CD4-positive, alpha-beta T cell (primary cell): ENCODE measurements at regions not wholly inside any gene's neighbourhood (a gene's known extent, or its start where the extent isn't known, plus 50 kb on each side); places are given as distances from the start of the nearest gene placed in this dataset.
"Not testable (repeated sequence)": the region's sequence is repeated elsewhere in the genome, so short reads cannot be mapped to it uniquely, and the experiment has no call there.

Experiments
- ATAC-seq: fragments of 200-7000 bp; cut with Tn5 transposase; one replicate; pipeline ENCODE4 v1.10.0; 2022; ENCODE audit warnings: mild to moderate bottlenecking; ENCODE audit not compliant: poor library complexity
- CTCF ChIA-PET: fragments of 350-600 bp; sonication (Branson Sonifier 250); formaldehyde crosslinking; loops from one replicate; lab custom pipeline; 2021; ENCODE audit warnings: antibody characterized with exemption, inconsistent platforms; lab: Charles Lee
- POLR2A ChIA-PET: fragments of 350-600 bp; sonication (Branson Sonifier 250); formaldehyde crosslinking; loops from one replicate; lab custom pipeline; 2021; ENCODE audit warnings: antibody characterized with exemption, inconsistent platforms; lab: Charles Lee
- DNase-seq, 14 experiments: peaks; one replicate each; pipeline ENCODE4 v3.0.0-alpha.2; 2013 to 2020; ENCODE audit warnings: mixed read lengths in 2 of 14
- H3K27ac ChIP-seq, 2 donors: one replicate each; pipeline versions ENCODE4 v1.5.1 to v1.7.0; 2013; ENCODE audit warnings: low read length in 2 of 2, low read depth in 1 of 2, mild to moderate bottlenecking in 1 of 2
- H3K27me3 ChIP-seq, 2 experiments: 1 replicate in 1 of 2; 2 replicates in 1 of 2; pipeline versions ENCODE4 v1.6.1 to v1.7.0; 2013; ENCODE audit warnings: low read length in 2 of 2, control low read depth in 1 of 2, mild to moderate bottlenecking in 1 of 2, moderate library complexity in 1 of 2; ENCODE audit not compliant: insufficient read depth in 2 of 2, control insufficient read depth in 1 of 2
- H3K36me3 ChIP-seq: one replicate; pipeline ENCODE4 v1.6.1; 2013; ENCODE audit warnings: low read length, control low read depth; ENCODE audit not compliant: insufficient read depth
- H3K4me1 ChIP-seq: one replicate; pipeline ENCODE4 v1.6.1; 2013; ENCODE audit warnings: low read length, control low read depth; ENCODE audit not compliant: insufficient read depth
- H3K4me3 ChIP-seq: one replicate; pipeline ENCODE4 v1.5.1; 2013; ENCODE audit warnings: mild to moderate bottlenecking, low read length, moderate library complexity
- H3K9me3 ChIP-seq, 2 experiments: 1 replicate in 1 of 2; 2 replicates in 1 of 2; pipeline versions ENCODE4 v1.6.1 to v1.7.0; 2013; ENCODE audit warnings: low read length in 2 of 2, mild to moderate bottlenecking in 2 of 2, control low read depth in 1 of 2, moderate library complexity in 1 of 2; ENCODE audit not compliant: control insufficient read depth in 1 of 2, insufficient read depth in 1 of 2
- H3K27ac Mint-ChIP-seq: one replicate; pipeline ENCODE4 v1.8.0; 2020; ENCODE audit warnings: mixed read lengths
- H3K27me3 Mint-ChIP-seq: one replicate; pipeline ENCODE4 v1.8.0; 2021; ENCODE audit warnings: mixed read lengths
- H3K36me3 Mint-ChIP-seq: one replicate; pipeline ENCODE4 v1.8.0; 2021; ENCODE audit warnings: low read depth, mixed read lengths
- H3K4me1 Mint-ChIP-seq: one replicate; pipeline ENCODE4 v1.8.0; 2021; ENCODE audit warnings: low read depth, mixed read lengths
- H3K4me3 Mint-ChIP-seq: one replicate; pipeline ENCODE4 v1.8.0; 2020; ENCODE audit warnings: mild to moderate bottlenecking, mixed read lengths
- H3K9me3 Mint-ChIP-seq: one replicate; pipeline ENCODE4 v1.8.0; 2020; ENCODE audit warnings: mixed read lengths
- CTCF ChIP-seq: fragments of 200-600 bp; IDR thresholded peaks from one replicate; pipeline ENCODE4 v1.8.0; 2022; ENCODE audit warnings: antibody characterized with exemption, mild to moderate bottlenecking
- intact Hi-C, 2 experiments: fragments of 100-400 bp; cut with DNase I in 1 of 2; cut with micrococcal nuclease in 1 of 2; formaldehyde crosslinking; loops; one replicate each; pipeline versions ENCODE4 v1.15.1 to v1.9.0; 2023 to 2025; cut with DNase I, micrococcal nuclease

GRCh38 chr1:121522061-121522759 lies 337.4 kb downstream of the SRGAP2C start:
- H3K27ac ChIP-seq = no peak overlapping the region
- H3K9me3 ChIP-seq = no peaks in the 10 kb centered on the region
- ATAC-seq (no peak), DNase-seq (no peak)
- H3K36me3 ChIP-seq = no peaks in the 10 kb centered on the region
- Mint-ChIP-seq H3K4me1 (peaks cover 56% of the 10 kb centered on the region), H3K36me3 (peaks cover 5% of the 10 kb centered on the region), H3K27me3 (no peaks in the 10 kb centered on the region), H3K9me3 (no peaks in the 10 kb centered on the region), H3K27ac (peak overlapping the region; percentile 44), H3K4me3 (peak overlapping the region; percentile 54)
- intact Hi-C loops = no loop called here
- POLR2A ChIA-PET = no interaction called here
- H3K4me1 ChIP-seq = peaks cover 20% of the 10 kb centered on the region
- CTCF ChIA-PET = no interaction called here
- H3K27me3 ChIP-seq = no peaks in the 10 kb centered on the region
- no peak overlapping the region for H3K4me3 ChIP-seq
- TF ChIP-seq CTCF = no peak

- H3K4me3 ChIP-seq, H3K9me3 Mint-ChIP-seq, H3K27me3 Mint-ChIP-seq, intact Hi-C loops, CTCF ChIA-PET, H3K27me3 ChIP-seq, H3K27ac ChIP-seq, H3K27ac Mint-ChIP-seq, ATAC-seq, H3K36me3 ChIP-seq, POLR2A ChIA-PET, H3K36me3 Mint-ChIP-seq, H3K9me3 ChIP-seq, DNase-seq: not testable (repeated sequence)
- peaks cover 14% of the 10 kb centered on the region for H3K4me1 ChIP-seq
- H3K4me1 Mint-ChIP-seq = peaks cover 47% of the 10 kb centered on the region
- peak overlapping the region; percentile 9 for H3K4me3 Mint-ChIP-seq
Measured at GRCh38 chr1:121523112-121523511, 338.3 kb downstream of the SRGAP2C start.

- Mint-ChIP-seq H3K27me3 (no peaks in the 10 kb centered on the region), H3K27ac (no peak overlapping the region), H3K9me3 (no peaks in the 10 kb centered on the region), H3K4me1 (peaks cover 48% of the 10 kb centered on the region), H3K4me3 (no peak overlapping the region), H3K36me3 (no peaks in the 10 kb centered on the region)
- DNase-seq (no peak), ATAC-seq (no peak)
- intact Hi-C loops = no loop called here
- H3K36me3 ChIP-seq = no peaks in the 10 kb centered on the region
- no peaks in the 10 kb centered on the region for H3K27me3 ChIP-seq
- H3K9me3 ChIP-seq = no peaks in the 10 kb centered on the region
- no peak overlapping the region for H3K4me3 ChIP-seq
- CTCF ChIA-PET = interaction anchor here (1.2 kb wide), 1 partner anchor 16 kb away, joined by 3 read pairs; no protein-coding TSS in a partner anchor
- H3K4me1 ChIP-seq = peaks cover 6% of the 10 kb centered on the region
- POLR2A ChIA-PET = no interaction called here
- H3K27ac ChIP-seq = no peak overlapping the region
- no peak for TF ChIP-seq CTCF
Measured at GRCh38 chr1:121525355-121525754, 340.6 kb downstream of the SRGAP2C start.

- H3K27me3 Mint-ChIP-seq, H3K4me3 Mint-ChIP-seq, H3K27me3 ChIP-seq, H3K27ac Mint-ChIP-seq, intact Hi-C loops, DNase-seq, H3K27ac ChIP-seq, H3K36me3 Mint-ChIP-seq, H3K36me3 ChIP-seq, H3K9me3 Mint-ChIP-seq, H3K9me3 ChIP-seq, H3K4me3 ChIP-seq, H3K4me1 ChIP-seq, ATAC-seq: not testable (repeated sequence)
- ChIA-PET POLR2A (interaction anchor here (1.5 to 2.3 kb wide), 2 partner anchors 10 to 13 kb away, joined by 6 to 24 read pairs; no protein-coding TSS in a partner anchor), CTCF (interaction anchor here (1.3 kb wide), 1 partner anchor 10 kb away, joined by 4 read pairs; no protein-coding TSS in a partner anchor)
- peaks cover 32% of the 10 kb centered on the region for H3K4me1 Mint-ChIP-seq
Measured at GRCh38 chr1:121528958-121529357, 344.2 kb downstream of the SRGAP2C start.

GRCh38 chr1:121530026-121530425 lies 345.3 kb downstream of the SRGAP2C start:
- H3K36me3 Mint-ChIP-seq, H3K9me3 Mint-ChIP-seq, intact Hi-C loops, H3K27me3 ChIP-seq, H3K4me1 ChIP-seq, DNase-seq, H3K27me3 Mint-ChIP-seq, H3K36me3 ChIP-seq, H3K27ac ChIP-seq, H3K4me3 ChIP-seq, H3K9me3 ChIP-seq, ATAC-seq, H3K27ac Mint-ChIP-seq, H3K4me3 Mint-ChIP-seq: not testable (repeated sequence)
- ChIA-PET POLR2A (interaction anchor here (1.5 to 2.3 kb wide), 2 partner anchors 11 to 14 kb away, joined by 6 to 24 read pairs; no protein-coding TSS in a partner anchor), CTCF (interaction anchor here (1.3 kb wide), 1 partner anchor 11 kb away, joined by 4 read pairs; no protein-coding TSS in a partner anchor)
- peaks cover 23% of the 10 kb centered on the region for H3K4me1 Mint-ChIP-seq

GRCh38 chr1:121531747-121532146 lies 347.0 kb downstream of the SRGAP2C start:
- H3K27me3 ChIP-seq, H3K27ac Mint-ChIP-seq, H3K9me3 Mint-ChIP-seq, H3K36me3 Mint-ChIP-seq, H3K36me3 ChIP-seq, H3K4me3 Mint-ChIP-seq, H3K27ac ChIP-seq, POLR2A ChIA-PET, H3K4me1 ChIP-seq, H3K9me3 ChIP-seq, H3K27me3 Mint-ChIP-seq, intact Hi-C loops, H3K4me3 ChIP-seq, CTCF ChIA-PET: not testable (repeated sequence)
- ATAC-seq = peak; percentile 54
- DNase-seq = peak in 2 of 14 experiments; percentile 27 to 30
- H3K4me1 Mint-ChIP-seq = peaks cover 21% of the 10 kb centered on the region
